Astrocyte of the spinal cord (primary cell): ENCODE measurements at regions not wholly inside any gene's neighbourhood (a gene's known extent, or its start where the extent isn't known, plus 50 kb on each side); places are given as distances from the start of the nearest gene placed in this dataset.

ENCODE experiments used
- DNase-seq: peaks from one replicate; pipeline ENCODE4 v3.0.0; 2011; ENCODE audit warnings: low read depth, low spot score
- H3K4me3 ChIP-seq: 2 replicates; pipeline ENCODE4 v1.5.1; 2011; ENCODE audit warnings: low read depth, mild to moderate bottlenecking, low read length, moderate library complexity
- CTCF ChIP-seq: IDR thresholded peaks from 2 replicates; pipeline ENCODE4 v1.5.1; 2012; ENCODE audit warnings: low read depth, mild to moderate bottlenecking, low read length, inconsistent platforms
- in situ Hi-C: cut with HindIII; loops from 2 replicates; pipeline ENCODE4 v1.10.0; 2017; ENCODE audit warnings: low sequenced_read_pairs

- TF ChIP-seq CTCF: no peak
- in situ Hi-C loops: no loop called here
- H3K4me3 ChIP-seq: no peak overlapping the region
- no peak for DNase-seq
Measured at GRCh38 chr1:96157101-96157500, 564.5 kb upstream of the PTBP2 start.

GRCh38 chr1:96159379-96159778 lies 562.2 kb upstream of the PTBP2 start:
- in situ Hi-C loops: no loop called here
- TF ChIP-seq CTCF: no peak
- DNase-seq: peak; percentile 3
- H3K4me3 ChIP-seq: no peak overlapping the region

- in situ Hi-C loops: no loop called here
- H3K4me3 ChIP-seq: no peak overlapping the region
- DNase-seq: no peak
- TF ChIP-seq CTCF: no peak
Measured at GRCh38 chr1:96164053-96164452, 557.5 kb upstream of the PTBP2 start.

GRCh38 chr1:96178053-96178452 lies 543.5 kb upstream of the PTBP2 start:
- H3K4me3 ChIP-seq: no peak overlapping the region
- TF ChIP-seq CTCF: no peak
- DNase-seq: no peak
- in situ Hi-C loops: no loop called here

- in situ Hi-C loops: no loop called here
- no peak for TF ChIP-seq CTCF
- H3K4me3 ChIP-seq: no peak overlapping the region
- no peak for DNase-seq
Measured at GRCh38 chr1:96183485-96183884, 538.1 kb upstream of the PTBP2 start.

- no peak for TF ChIP-seq CTCF
Measured at GRCh38 chr1:96183928-96184327, 537.7 kb upstream of the PTBP2 start.

GRCh38 chr1:96185181-96185580 lies 536.4 kb upstream of the PTBP2 start:
- DNase-seq: no peak
- no peak overlapping the region for H3K4me3 ChIP-seq
- no peak for TF ChIP-seq CTCF
- in situ Hi-C loops: no loop called here

More at GRCh38 chr1:96183928-96184327, 537.7 kb upstream of the PTBP2 start:
- in situ Hi-C loops: no loop called here
- H3K4me3 ChIP-seq: no peak overlapping the region
- DNase-seq: no peak
